Large intestine (tissue), 3 donors: ENCODE measurements at regions not wholly inside any gene's neighbourhood (a gene's known extent, or its start where the extent isn't known, plus 50 kb on each side); places are given as distances from the start of the nearest gene placed in this dataset.
A peak's percentile ranks its signal among the peaks of the same experiment; 100 is the strongest.

Experiments
- DNase-seq, 2 donors: peaks; one replicate each; pipeline versions ENCODE4 v3.0.0 to v3.0.0-alpha.2; 2013
- H3K27ac ChIP-seq: one replicate; pipeline ENCODE4 v1.5.1; 2013; ENCODE audit warnings: low read length
- H3K27me3 ChIP-seq: 2 replicates; pipeline ENCODE4 v1.6.1; 2013; ENCODE audit warnings: low read length; ENCODE audit not compliant: control insufficient read depth, insufficient read depth
- H3K36me3 ChIP-seq: 2 replicates; pipeline ENCODE4 v1.6.1; 2013; ENCODE audit warnings: low read length; ENCODE audit not compliant: control insufficient read depth, insufficient read depth
- H3K4me1 ChIP-seq: one replicate; pipeline ENCODE4 v1.6.1; 2013; ENCODE audit warnings: low read length; ENCODE audit not compliant: control insufficient read depth, insufficient read depth
- H3K4me3 ChIP-seq: one replicate; pipeline ENCODE4 v1.5.1; 2013; ENCODE audit warnings: low read length
- H3K9me3 ChIP-seq: one replicate; pipeline ENCODE4 v1.6.1; 2013; ENCODE audit warnings: mild to moderate bottlenecking, low read depth, low read length, moderate library complexity; ENCODE audit not compliant: control insufficient read depth
- WGBS: methylation state at CpG from one replicate; pipeline ENCODE4 v1.1.5; 2013; ENCODE audit warnings: low lambda C conversion rate; ENCODE audit not compliant: insufficient coverage; 5-methylcytosine and 5-hydroxymethylcytosine counted together

DNA sequence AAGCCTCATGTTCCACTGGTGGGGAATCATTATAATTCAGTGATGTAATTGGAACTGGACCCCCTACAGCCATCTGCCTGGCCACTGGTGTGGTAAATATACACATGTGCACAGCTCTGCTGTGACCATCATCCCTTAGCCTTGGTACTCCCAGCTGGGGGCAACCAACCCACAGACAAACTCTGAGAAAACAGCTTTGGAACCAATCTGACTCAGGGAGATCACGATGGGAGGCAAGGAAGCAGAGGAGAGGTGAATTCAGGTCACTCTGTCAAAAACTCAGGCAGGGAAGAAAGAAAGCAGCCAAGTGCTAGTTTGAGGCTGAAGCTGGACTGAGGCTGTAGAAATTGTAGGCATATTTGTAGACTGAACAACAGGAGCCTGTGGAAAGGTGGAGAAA, 197.8 kb upstream of the GALNT2 start:
- no peak overlapping the region for H3K27ac ChIP-seq
- no peaks in the 10 kb centered on the region for H3K9me3 ChIP-seq
- no peaks in the 10 kb centered on the region for H3K36me3 ChIP-seq
- no peak overlapping the region for H3K4me3 ChIP-seq
- WGBS, result no CpG with 5 or more reads among the region's 1 CpG
- H3K27me3 ChIP-seq, result no peaks in the 10 kb centered on the region
- DNase-seq, result no peak
- H3K4me1 ChIP-seq, result no peaks in the 10 kb centered on the region

DNA sequence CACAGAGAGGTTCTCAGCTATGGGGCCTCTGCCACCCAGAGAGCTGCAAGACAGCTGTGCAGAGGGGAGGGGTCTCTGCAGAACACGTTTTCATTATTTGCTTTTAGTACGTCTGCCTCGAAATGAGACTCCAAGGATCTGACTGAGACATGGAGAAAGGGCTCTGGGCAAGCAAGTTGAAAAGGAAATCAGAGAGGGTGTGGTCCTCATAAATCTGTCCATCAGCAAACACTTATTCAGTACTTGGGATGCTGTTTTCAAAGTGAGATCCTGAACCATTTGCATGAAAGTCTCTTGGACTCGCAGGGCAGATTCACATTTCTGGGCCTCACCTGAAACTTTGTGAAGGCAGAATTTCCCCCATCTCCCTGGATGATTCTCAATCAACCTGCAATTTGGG, 197.4 kb upstream of the GALNT2 start:
- Histone ChIP-seq H3K9me3 (no peaks in the 10 kb centered on the region), H3K27me3 (no peaks in the 10 kb centered on the region), H3K4me1 (no peaks in the 10 kb centered on the region), H3K27ac (no peak overlapping the region), H3K36me3 (no peaks in the 10 kb centered on the region), H3K4me3 (no peak overlapping the region)
- DNase-seq, result no peak
- WGBS, result 8% methylated on average over 2 of the region's 4 CpGs

DNA sequence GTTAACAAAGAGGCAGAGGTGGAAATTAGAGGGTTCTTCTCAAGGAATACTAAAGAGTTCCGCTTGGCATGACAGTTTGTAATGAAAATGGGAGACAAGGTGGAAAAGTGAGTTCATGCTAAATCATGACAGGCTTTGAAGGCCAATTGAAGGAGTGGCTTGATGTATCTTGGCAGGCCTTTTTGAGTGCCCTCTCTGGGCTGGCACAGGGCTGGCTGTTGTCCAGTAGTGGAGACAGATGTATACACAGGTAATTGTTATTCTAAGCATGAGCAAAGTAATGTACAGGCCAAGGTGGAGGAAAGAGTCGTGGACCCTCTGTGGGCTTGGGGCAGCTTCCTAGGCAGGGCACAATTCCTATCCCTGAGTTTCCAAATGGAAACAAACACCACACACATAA, 196.7 kb upstream of the GALNT2 start:
- Histone ChIP-seq H3K4me1 (no peaks in the 10 kb centered on the region), H3K36me3 (no peaks in the 10 kb centered on the region), H3K27me3 (no peaks in the 10 kb centered on the region), H3K9me3 (no peaks in the 10 kb centered on the region), H3K4me3 (no peak overlapping the region), H3K27ac (no peak overlapping the region)
- no peak for DNase-seq
- 86% methylated on average over 1 of the region's 2 CpGs for WGBS

DNA sequence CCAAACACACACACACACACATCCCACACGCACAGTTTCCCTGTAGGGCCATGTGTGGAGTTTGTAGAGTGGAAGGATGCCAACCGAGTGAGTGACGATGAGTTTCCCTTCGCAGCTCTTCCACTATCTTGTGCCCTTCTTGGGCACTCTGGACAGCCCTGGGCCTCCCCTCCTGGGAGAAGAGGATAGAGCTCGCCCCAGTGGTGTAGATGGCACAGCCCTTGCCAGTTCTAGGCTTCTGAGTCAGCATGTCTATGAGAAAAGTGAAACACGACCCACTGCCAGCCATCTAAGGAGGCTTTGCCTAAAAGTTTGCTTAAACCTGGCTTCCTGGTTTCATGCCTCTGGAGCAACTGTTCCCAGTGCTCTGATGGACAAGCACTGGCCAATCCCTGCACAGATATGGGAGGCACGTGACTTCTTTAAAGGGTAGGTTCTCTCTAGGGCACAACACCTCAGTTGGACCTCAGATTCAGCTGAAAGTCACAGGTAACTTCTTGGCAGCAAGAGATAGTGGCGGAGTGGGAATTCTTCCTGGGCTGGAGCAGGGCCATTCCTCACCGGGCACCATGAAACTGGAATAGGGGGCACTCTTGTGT, 195.9 kb upstream of the GALNT2 start:
- Histone ChIP-seq H3K27ac (no peak overlapping the region), H3K4me1 (no peaks in the 10 kb centered on the region), H3K9me3 (no peaks in the 10 kb centered on the region), H3K36me3 (no peaks in the 10 kb centered on the region), H3K4me3 (no peak overlapping the region), H3K27me3 (no peaks in the 10 kb centered on the region)
- no peak for DNase-seq
- WGBS, result no CpG with 5 or more reads among the region's 9 CpGs

DNA sequence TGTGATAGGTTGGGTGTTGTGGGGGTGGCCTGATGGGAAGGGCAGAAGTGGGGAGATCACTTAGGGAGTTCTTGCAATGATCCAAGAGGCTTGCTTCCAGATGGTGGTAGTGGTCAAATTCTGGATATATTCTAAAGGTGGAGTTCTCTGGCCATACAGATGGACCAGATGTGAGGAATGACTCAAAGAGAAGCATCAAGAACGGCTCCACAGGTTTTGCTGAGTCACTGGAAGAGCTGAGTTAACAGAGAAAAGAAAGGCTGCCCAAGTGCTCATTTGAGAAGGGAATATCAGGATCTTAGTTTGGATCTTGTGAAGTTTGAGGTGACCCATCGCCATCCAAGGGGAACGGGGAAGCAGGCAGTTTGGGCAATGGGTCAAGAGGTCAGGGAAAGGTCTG, 192.9 kb upstream of the GALNT2 start:
- no peak overlapping the region for H3K27ac ChIP-seq
- no peaks in the 10 kb centered on the region for H3K4me1 ChIP-seq
- DNase-seq, result no peak
- H3K27me3 ChIP-seq, result peaks cover 3% of the 10 kb centered on the region
- WGBS, result no CpG with 5 or more reads among the region's 3 CpGs
- H3K4me3 ChIP-seq, result no peak overlapping the region
- H3K36me3 ChIP-seq, result no peaks in the 10 kb centered on the region
- H3K9me3 ChIP-seq, result no peaks in the 10 kb centered on the region

DNA sequence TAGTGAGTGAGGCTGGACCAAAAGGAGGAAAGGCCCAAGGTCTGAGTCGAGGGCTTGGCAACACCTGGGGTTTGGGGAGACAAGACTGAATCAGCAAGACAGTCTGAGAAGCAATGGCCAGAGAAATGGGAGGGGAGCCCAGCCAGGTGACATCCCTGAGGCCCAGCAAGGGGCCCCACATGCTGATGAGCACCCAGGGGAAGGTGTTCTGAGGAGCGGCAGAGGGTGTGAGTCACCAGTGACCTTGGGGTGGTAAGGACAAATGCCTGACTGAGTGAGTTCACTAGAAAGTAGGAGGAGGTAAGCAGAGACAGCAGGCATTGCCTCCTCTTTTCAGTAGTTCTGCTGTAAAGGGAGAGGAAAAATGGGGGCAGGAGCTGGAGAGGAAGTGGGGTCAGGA, 192.4 kb upstream of the GALNT2 start:
- no peak overlapping the region for H3K4me3 ChIP-seq
- H3K9me3 ChIP-seq, result no peaks in the 10 kb centered on the region
- no peaks in the 10 kb centered on the region for H3K36me3 ChIP-seq
- peaks cover 3% of the 10 kb centered on the region for H3K27me3 ChIP-seq
- H3K27ac ChIP-seq, result no peak overlapping the region
- no peaks in the 10 kb centered on the region for H3K4me1 ChIP-seq
- DNase-seq, result peak; percentile 32 to 62
- WGBS, result 57% methylated on average over 1 of the region's 2 CpGs

DNA sequence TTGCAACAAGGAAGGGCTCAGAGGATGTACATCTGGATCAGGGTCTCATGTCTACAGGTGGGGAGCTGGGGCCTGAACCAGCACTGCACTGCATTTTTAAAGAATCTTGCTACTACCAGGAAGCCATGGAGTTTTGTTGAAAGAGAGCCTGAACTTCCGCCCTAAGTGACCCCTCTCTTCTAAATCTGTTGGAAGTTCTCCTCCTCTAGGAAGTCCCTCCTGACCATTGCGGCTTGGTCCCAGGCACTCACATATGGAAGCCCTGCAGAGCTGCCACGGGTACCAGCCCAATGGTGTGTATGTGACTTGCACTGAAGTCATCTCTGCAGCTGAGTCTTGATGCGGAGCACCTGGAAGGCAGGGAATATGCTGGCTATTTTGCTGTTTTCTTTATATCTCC, 192.0 kb upstream of the GALNT2 start:
- no peak for DNase-seq
- no peaks in the 10 kb centered on the region for H3K9me3 ChIP-seq
- H3K36me3 ChIP-seq, result no peaks in the 10 kb centered on the region
- peaks cover 5% of the 10 kb centered on the region for H3K27me3 ChIP-seq
- 100% methylated on average over 1 of the region's 4 CpGs for WGBS
- H3K27ac ChIP-seq, result no peak overlapping the region
- no peaks in the 10 kb centered on the region for H3K4me1 ChIP-seq
- H3K4me3 ChIP-seq, result no peak overlapping the region

DNA sequence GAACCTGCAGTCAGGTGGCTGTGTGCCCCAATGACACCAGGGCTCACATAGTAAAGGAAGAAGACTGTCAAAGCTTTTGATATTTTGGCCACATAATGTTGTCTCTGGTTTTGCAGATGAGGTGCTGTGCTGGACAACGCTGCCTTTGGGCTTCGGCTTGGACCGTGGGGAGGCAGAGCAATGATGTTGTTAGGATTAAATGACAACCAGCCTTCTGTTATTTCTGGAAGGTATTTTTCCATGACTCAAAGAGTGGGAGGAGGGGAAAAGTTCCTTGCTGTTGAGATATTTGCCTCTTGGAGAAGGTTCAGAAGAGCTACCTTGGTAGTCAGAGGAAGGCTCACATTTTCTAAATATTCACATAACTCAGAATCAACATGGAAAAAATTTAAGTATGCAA, 187.3 kb upstream of the GALNT2 start:
- H3K27me3 ChIP-seq, result peaks cover 10% of the 10 kb centered on the region
- no peaks in the 10 kb centered on the region for H3K4me1 ChIP-seq
- H3K4me3 ChIP-seq, result no peak overlapping the region
- no peaks in the 10 kb centered on the region for H3K36me3 ChIP-seq
- WGBS, result no CpG with 5 or more reads among the region's 3 CpGs
- no peak for DNase-seq
- H3K9me3 ChIP-seq, result no peaks in the 10 kb centered on the region
- no peak overlapping the region for H3K27ac ChIP-seq

DNA sequence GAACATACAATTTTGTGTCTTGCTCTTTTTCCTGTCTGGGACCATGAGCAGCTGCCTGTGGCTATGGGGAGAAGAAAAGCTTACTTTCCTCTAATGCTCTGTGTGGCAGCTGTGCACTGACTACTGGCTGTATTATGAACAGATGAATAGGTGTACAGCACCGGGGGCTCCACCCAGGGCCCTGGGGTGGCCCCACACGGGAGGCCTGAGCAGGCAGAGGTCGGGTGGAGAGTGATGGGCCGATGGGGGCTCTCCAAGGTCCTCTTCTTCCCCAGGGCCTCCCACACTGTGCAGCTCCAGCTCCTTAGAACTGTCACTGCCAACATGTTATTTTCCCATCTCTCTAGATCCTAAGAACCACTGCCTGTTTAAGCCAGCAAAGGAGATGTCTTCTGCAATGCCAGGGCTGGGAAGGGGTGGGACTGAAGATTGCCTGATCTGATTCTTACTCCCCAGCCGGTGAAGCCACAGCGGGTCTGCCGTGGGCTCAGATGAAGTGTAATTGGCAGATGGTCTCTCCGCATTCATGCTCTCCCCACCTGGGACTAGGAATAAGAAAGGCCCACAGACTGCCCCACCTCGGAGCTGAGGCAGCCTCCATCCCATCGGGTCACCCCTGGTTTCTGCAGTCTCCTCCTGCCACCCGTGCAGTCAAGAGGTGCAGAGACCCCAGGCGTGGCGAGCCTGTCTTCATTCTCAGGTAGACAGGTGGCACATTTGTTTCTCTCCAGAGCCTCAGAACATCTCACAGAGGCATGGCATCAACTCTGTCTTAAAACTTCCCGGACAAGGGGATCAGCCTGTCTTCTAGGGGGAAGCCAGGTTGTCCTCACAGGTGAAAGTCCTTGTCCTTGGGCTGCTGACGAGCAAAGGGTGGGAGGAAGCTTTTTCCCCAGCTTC, 186.5 kb upstream of the GALNT2 start:
- no peaks in the 10 kb centered on the region for H3K36me3 ChIP-seq
- H3K27ac ChIP-seq, result no peak overlapping the region
- H3K4me3 ChIP-seq, result no peak overlapping the region
- WGBS, result 60% methylated on average over 1 of the region's 15 CpGs
- H3K27me3 ChIP-seq, result peaks cover 10% of the 10 kb centered on the region
- no peaks in the 10 kb centered on the region for H3K4me1 ChIP-seq
- DNase-seq, result no peak
- no peaks in the 10 kb centered on the region for H3K9me3 ChIP-seq

DNA sequence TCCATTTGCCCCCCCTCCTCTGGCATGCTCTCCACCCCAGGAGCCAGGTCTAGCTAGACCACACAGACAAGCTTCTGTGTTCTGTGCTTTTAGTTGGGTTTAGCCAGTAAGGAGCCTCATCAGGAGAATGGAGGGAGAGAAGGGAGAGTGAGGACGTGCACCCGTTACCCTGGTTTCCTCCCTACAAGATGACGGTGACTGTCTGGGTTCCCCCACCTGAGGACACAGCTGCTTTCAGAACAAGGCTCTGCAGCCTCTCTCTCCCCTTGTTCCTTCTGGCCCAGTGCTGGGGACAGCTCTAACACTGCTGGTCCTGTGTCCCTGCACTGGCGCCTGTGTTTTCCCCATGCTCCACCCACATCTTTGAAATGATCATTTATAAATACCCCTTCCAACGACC, 184.4 kb upstream of the GALNT2 start:
- DNase-seq, result no peak
- Histone ChIP-seq H3K4me1 (no peaks in the 10 kb centered on the region), H3K27ac (no peak overlapping the region), H3K27me3 (peaks cover 10% of the 10 kb centered on the region), H3K36me3 (no peaks in the 10 kb centered on the region), H3K9me3 (no peaks in the 10 kb centered on the region), H3K4me3 (no peak overlapping the region)
- no CpG with 5 or more reads among the region's 5 CpGs for WGBS
